Caki2 (cell line): ENCODE measurements at regions not wholly inside any gene's neighbourhood (a gene's known extent, or its start where the extent isn't known, plus 50 kb on each side); places are given as distances from the start of the nearest gene placed in this dataset.

Source experiments
- DNase-seq: peaks from one replicate; pipeline ENCODE4 v3.0.0-alpha.2; 2015; ENCODE audit warnings: low read depth
- in situ Hi-C: cut with HindIII; loops from 2 replicates; pipeline ENCODE4 v1.10.0; 2016; ENCODE audit warnings: low sequenced_read_pairs, low pct_unique_long_range_greater_than_20kb, mixed read lengths

DNA sequence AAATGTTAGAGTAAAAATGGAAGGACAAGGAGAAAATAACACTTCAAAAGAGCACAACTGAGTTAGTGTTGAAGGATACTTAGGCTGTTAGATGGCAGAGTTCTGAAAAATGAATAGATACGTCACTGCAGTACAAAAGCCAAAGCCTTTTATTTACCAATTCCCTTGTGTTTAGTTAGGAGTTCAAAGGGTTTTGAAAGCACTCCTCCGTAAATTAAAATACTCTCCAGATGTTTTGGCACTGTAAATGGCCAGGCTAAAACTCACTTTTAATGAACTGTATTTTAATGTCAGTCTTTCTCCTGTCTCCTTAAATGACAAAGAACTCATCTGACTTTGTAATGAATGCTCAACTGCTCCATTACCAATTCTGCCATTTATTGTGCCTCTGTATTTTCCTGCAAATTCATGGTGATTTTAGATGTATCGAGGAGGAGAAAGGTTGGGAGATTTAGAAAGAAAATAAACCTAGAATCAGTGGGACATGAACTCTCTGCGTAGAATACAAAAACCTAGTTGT lies 1727.2 kb downstream of the MAT2B start:
- no peak for DNase-seq
- in situ Hi-C loops = no loop called here

GRCh38 chr5:165241811-165242210 lies 1736.4 kb downstream of the MAT2B start:
- in situ Hi-C loops = no loop called here
- no peak for DNase-seq

DNA sequence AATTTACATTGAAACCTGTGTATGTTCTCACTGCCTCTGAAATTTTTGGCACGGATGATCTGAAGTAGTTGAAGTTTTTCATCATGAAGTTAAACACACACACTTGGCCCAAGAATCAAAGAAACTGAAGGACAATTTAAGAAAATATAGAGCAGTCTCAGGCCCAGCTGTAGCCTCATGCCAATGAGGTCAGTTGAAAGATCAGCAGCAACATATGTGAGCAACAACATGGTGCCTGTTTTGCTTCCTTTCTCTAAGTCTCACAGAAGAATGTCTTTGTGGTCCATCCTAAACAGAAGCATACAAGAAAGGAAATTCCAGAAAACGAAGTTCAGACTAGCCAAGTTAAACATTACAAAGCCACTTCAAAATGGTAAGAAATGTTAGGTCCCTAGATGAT lies 1737.2 kb downstream of the MAT2B start:
- in situ Hi-C loops = no loop called here
- no peak for DNase-seq

DNA sequence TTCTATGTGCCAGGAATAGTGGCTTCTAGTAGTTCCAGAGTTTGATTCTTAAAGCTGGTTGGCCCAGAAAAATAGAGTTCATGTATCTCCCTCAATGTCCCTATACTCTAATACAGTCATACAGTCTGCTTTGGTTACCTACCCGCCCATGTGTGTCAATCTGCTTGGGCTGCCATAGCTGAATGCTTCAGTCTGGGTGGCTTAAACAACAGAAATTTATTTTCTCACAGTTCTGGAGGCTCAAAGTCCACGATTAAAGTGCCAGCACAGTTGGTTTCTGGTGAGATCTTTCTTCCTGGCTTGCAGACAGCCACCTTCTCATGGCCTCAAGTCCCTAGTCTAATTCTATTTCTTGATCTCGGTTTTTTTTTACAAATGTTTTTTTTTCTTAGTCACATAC lies 1739.0 kb downstream of the MAT2B start:
- in situ Hi-C loops = no loop called here
- peak; percentile 25 for DNase-seq

GRCh38 chr5:165258197-165258771 lies 1752.9 kb downstream of the MAT2B start:
- in situ Hi-C loops = no loop called here
- no peak for DNase-seq

GRCh38 chr5:165260426-165260825 lies 1755.0 kb downstream of the MAT2B start:
- DNase-seq = no peak
- in situ Hi-C loops = no loop called here

GRCh38 chr5:165263536-165263935 lies 1758.1 kb downstream of the MAT2B start:
- in situ Hi-C loops = no loop called here
- no peak for DNase-seq

- in situ Hi-C loops = no loop called here
- DNase-seq = no peak
Observed at GRCh38 chr5:165266939-165267338, 1761.5 kb downstream of the MAT2B start.

- no peak for DNase-seq
- in situ Hi-C loops = no loop called here
Observed at GRCh38 chr5:165272436-165272835, 1767.0 kb downstream of the MAT2B start.

DNA sequence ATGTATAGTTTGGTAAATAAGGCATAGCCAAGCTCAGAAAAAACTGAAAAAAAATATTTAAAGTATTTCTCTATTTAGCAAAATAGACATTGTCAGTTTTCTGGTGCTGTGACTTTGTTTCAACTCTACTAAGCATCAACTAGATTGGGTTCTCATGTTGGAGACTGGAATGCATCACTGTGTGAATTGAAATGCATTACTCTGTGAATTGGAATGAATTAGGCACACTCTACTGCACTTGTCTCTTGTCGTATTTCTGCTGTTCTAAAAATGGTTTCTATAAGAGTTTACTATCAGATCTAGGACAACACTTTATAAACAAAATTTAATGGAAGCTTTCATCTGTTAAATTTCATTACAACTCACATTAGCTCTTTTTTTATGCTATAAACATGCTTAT lies 1772.2 kb downstream of the MAT2B start:
- in situ Hi-C loops = no loop called here
- DNase-seq = no peak

DNA sequence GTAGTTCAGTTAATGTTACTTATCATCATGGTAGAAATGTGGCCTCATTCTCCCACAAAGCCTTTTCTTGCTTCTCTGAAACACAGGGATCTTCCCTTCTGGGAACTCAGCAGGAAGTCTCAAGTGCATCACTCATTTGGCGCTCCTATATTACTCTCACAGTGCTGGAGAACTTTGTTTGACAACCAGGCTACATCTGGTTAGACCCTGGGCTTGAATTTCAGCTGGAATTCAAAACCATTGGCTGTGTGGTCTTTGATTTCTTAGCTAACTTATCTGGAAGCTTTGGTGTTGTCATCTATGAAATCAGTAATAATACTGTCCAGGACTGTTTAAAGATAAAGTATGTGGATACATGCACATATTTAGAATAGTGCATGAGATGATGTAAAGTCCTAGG lies 1777.1 kb downstream of the MAT2B start:
- in situ Hi-C loops = no loop called here
- DNase-seq = no peak

DNA sequence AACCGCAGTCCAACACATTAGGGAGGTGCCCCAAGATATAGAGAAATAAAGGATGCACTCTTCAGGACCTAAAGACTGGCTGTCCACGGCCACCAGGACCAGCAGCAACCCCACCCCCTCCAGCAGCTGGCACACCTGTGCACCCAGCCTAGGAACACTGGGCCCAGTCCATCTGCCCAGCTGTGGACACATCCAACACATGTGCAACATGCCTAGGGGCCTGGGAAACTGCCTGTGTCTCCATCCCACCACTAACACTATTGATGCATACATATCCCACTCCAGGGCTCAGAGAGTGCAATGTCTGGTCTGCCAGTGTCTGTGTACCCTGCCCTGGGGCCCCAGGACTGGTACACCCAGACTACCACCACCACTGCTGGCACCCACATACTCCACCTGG lies 1781.3 kb downstream of the MAT2B start:
- DNase-seq = no peak
- in situ Hi-C loops = no loop called here

GRCh38 chr5:165290535-165290934 lies 1785.1 kb downstream of the MAT2B start:
- in situ Hi-C loops = no loop called here
- DNase-seq = no peak

DNA sequence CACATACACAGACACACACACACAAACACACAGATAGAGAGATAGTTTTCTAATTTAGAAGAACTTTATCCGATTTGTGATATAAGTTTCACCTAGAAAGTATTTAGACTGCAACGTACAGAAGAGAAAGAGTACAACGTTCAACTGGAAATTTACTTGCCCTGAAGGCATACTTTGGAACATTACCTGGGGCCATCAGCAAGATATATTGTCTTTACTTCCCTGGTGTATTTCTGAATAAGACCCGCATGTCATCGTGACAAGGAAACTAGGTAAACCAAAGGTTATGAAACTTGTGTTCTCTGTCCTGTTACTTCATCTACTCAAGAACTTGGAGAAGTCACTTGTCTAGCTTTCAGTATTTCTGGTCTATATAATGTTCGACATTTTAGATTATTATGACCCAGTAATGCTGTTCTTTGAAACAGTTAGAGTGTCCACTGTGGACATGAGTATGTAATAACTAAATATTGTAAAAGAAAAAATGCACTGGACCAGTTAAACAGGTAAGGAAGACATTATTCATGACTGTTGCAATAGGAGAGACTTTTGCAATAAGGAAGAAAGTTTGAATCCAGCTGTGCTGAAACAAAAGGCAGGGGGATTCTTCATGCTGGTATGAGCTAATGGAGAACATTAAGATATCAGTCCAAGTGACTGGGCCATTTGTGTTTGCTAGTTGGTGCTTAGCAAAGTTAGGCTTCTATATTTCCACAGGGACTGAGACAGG lies 1791.1 kb downstream of the MAT2B start:
- in situ Hi-C loops = no loop called here
- no peak for DNase-seq

DNA sequence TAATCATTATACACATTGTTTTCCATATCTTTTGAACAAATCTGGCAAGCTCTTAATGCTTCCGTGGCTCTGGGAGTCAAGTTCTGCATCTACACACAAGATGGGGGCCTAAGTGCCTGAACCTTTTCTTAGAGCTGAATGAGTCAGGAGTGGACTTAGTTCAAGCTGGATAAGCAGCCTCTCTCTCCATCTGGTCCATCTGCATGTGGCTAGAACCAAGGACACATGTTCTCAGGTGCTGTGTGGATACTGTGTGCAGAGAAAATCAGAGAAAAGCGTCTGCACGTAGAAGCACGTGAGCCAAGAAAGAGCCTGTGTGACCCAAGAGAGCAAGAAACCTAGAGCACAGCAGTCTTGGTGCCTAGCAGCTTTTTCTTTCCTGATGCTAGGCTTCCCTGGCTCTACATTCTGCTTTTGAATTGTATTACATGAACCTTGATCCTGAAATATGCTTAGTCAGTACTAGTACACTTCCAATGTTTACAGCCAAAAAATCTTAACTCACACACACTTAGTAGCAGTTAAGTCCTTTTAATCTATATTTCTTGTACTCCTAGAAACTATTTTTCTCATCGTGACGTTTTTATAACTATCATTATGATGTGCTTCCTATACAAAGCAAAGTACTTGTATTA lies 1798.9 kb downstream of the MAT2B start:
- in situ Hi-C loops = no loop called here
- no peak for DNase-seq

GRCh38 chr5:165305596-165305995 lies 1800.2 kb downstream of the MAT2B start:
- in situ Hi-C loops = no loop called here
- DNase-seq = no peak

DNA sequence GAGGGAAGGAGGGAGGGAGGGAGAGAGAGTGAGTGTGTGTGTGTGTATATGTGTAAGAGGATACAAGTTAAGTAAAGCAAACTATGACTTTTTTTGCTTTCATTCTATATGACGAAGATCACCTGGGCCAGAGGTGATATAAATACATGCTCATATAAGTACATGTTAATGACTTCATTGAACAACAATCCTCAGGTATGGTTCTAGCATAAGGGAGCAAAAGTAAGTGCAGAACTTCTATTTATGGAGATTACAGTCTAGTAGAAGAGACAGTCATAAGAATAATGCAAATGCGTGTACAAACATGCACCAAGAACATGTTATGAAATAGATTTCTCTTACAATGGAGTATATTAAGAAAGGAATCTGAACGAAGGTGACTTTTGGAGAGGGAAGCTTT lies 1804.0 kb downstream of the MAT2B start:
- DNase-seq = no peak
- in situ Hi-C loops = no loop called here

DNA sequence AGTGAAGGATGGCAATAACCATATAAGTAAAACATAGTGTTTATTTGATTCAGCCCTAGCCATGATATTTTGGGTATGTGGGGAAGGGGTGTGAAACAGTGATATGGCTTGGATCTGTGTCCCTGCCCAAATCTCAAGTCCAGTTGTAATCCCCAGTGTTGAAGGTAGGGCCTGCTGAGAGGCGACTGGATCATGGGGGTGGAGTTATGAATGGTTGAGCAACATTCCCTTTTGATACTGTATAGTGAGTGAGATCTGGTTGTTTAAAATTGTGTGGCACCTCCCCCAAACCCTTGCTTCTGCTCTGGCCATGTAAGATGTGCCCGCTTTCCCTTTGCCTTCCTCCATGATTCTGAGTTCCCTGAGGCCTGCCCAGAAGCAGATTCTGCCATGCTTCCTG lies 1804.6 kb downstream of the MAT2B start:
- in situ Hi-C loops = no loop called here
- DNase-seq = no peak

GRCh38 chr5:165321912-165322311 lies 1816.5 kb downstream of the MAT2B start:
- no peak for DNase-seq
- in situ Hi-C loops = no loop called here

GRCh38 chr5:165325221-165325620 lies 1819.8 kb downstream of the MAT2B start:
- in situ Hi-C loops = no loop called here
- DNase-seq = peak; percentile 50
